ENCODE measurements at regions not wholly inside any gene's neighbourhood (a gene's known extent, or its start where the extent isn't known, plus 50 kb on each side); places are given as distances from the start of the nearest gene placed in this dataset.

- TF ChIP-seq BATF2 (CRISPR knock-in tag; IDR thresholded peaks at IDR 0.05) (no peak), KLF16 (CRISPR knock-in tag; IDR thresholded peaks at IDR 0.05) (no peak), NFATC3 (CRISPR knock-in tag; IDR thresholded peaks at IDR 0.05) (no peak), FUBP1 (CRISPR knock-in tag; IDR thresholded peaks at IDR 0.05; ENCODE audit: borderline replicate concordance) (no peak), ZNF274 (CRISPR knock-in tag; IDR thresholded peaks at IDR 0.05) (no peak), ZUFSP (CRISPR knock-in tag; IDR thresholded peaks at IDR 0.05; ENCODE audit: borderline replicate concordance) (no peak), ZBTB3 (CRISPR knock-in tag; IDR thresholded peaks at IDR 0.05; ENCODE audit: borderline replicate concordance, low read depth) (no peak), TFDP2 (CRISPR knock-in tag; IDR thresholded peaks at IDR 0.05) (no peak), FOXM1 (CRISPR knock-in tag; IDR thresholded peaks at IDR 0.05) (no peak), MTF2 (CRISPR knock-in tag; IDR thresholded peaks at IDR 0.05; ENCODE audit: borderline replicate concordance) (no peak)
These were observed 294.5 kb upstream of the SEMA3C start (continued) for GRCh38 chr7:81213394-81213793.

Data from HepG2 (cell line).